A549 (cell line): ENCODE measurements at regions not wholly inside any gene's neighbourhood (a gene's known extent, or its start where the extent isn't known, plus 50 kb on each side); places are given as distances from the start of the nearest gene placed in this dataset.

Experiments
- ATAC-seq, 2 experiments: fragments of 200-7000 bp in 1 of 2; fragments of >200 bp in 1 of 2; cut with Nextera tagmentation in 1 of 2; cut with Tn5 transposase in 1 of 2; 3 replicates each; pipeline versions ENCODE4 v1.8.0 to v1.9.1; 2018 to 2020; ENCODE audit warnings: mild to moderate bottlenecking in 1 of 2, moderate library complexity in 1 of 2
- CTCF ChIA-PET: fragments of 300-600 bp; sonication (Branson Sonifier 250); formaldehyde crosslinking; extraction: SDS; loops from one replicate; lab custom pipeline; 2021; ENCODE audit warnings: antibody characterized with exemption, inconsistent platforms; lab: Yijun Ruan, JAX
- POLR2A ChIA-PET: fragments of 350-600 bp; formaldehyde crosslinking; extraction: SDS; loops from one replicate; lab custom pipeline; 2021; ENCODE audit warnings: antibody characterized with exemption, inconsistent platforms; lab: Yijun Ruan, JAX
- DNase-seq, 2 experiments: peaks; one replicate each; pipeline versions ENCODE4 v3.0.0 to v3.0.0-alpha.2; 2011 to 2016; ENCODE audit warnings: low read depth in 1 of 2, low spot score in 1 of 2
- FAIRE-seq: peaks from 2 replicates; lab custom pipeline; 2011; peaks lifted over from hg19 to GRCh38; lab: Jason Lieb, UNC
- H3K27ac ChIP-seq, 2 experiments: fragments of >200 bp; sonication (Bioruptor Twin); formaldehyde crosslinking; 3 replicates each; pipeline ENCODE4 v1.5.1; 2016 to 2017
- H3K4me1 ChIP-seq: fragments of >200 bp; sonication (Bioruptor Twin); formaldehyde crosslinking; 3 replicates; pipeline ENCODE4 v1.6.1; 2016
- H3K4me2 ChIP-seq: fragments of >200 bp; sonication (Bioruptor Twin); formaldehyde crosslinking; 3 replicates; pipeline ENCODE4 v1.6.1; 2016
- H3K4me3 ChIP-seq: fragments of >200 bp; sonication (Bioruptor Twin); formaldehyde crosslinking; 3 replicates; pipeline ENCODE4 v1.5.1; 2016
- H3K9me3 ChIP-seq: fragments of >200 bp; sonication (Bioruptor Twin); formaldehyde crosslinking; 3 replicates; pipeline ENCODE4 v1.6.1; 2016
- BCL3 ChIP-seq: fragments of >200 bp; sonication (Bioruptor Twin); formaldehyde crosslinking; IDR thresholded peaks from 3 replicates; pipeline ENCODE4 v1.6.1; 2016
- CBX2 ChIP-seq: fragments of 200-600 bp; sonication (generic); IDR thresholded peaks from 2 replicates; pipeline ENCODE4 v1.6.1; 2016; ENCODE audit warnings: low read depth, mild to moderate bottlenecking, borderline replicate concordance
- CBX8 ChIP-seq: fragments of 200-600 bp; sonication (generic); IDR thresholded peaks from 2 replicates; pipeline ENCODE4 v1.6.1; 2016
- CEBPB ChIP-seq, 2 experiments: fragments of >200 bp in 1 of 2; sonication (Bioruptor Twin) in 1 of 2; formaldehyde crosslinking in 1 of 2; IDR thresholded peaks; 2 replicates each; pipeline ENCODE4 v1.6.1; 2012 to 2016
- CHD2 ChIP-seq: fragments of 150-350 bp; IDR thresholded peaks from 2 replicates; pipeline ENCODE4 v1.6.1; 2014; ENCODE audit warnings: low read length; ENCODE audit not compliant: partially characterized antibody
- CHD4 ChIP-seq: fragments of 200-600 bp; sonication (generic); IDR thresholded peaks from 2 replicates; pipeline ENCODE4 v1.6.1; 2016; ENCODE audit warnings: antibody characterized with exemption, mild to moderate bottlenecking, borderline replicate concordance
- ESRRA ChIP-seq: fragments of 150-350 bp; IDR thresholded peaks from 2 replicates; pipeline ENCODE4 v1.6.1; 2014; ENCODE audit warnings: mild to moderate bottlenecking, low read length, borderline replicate concordance
- FOSB ChIP-seq: fragments of 250-450 bp; sonication (Bioruptor Pico); IDR thresholded peaks from 2 replicates; pipeline ENCODE4 v1.5.0; 2020; ENCODE audit warnings: mild to moderate bottlenecking, moderate library complexity
- GATA3 ChIP-seq: IDR thresholded peaks from 2 replicates; pipeline ENCODE4 v1.6.1; 2012; ENCODE audit warnings: borderline replicate concordance
- HDAC2 ChIP-seq: fragments of 200-600 bp; sonication (generic); IDR thresholded peaks from 2 replicates; pipeline ENCODE4 v1.6.1; 2016
- HOXB13 ChIP-seq: fragments of 250-450 bp; sonication (Bioruptor Pico); IDR thresholded peaks from 2 replicates; pipeline ENCODE4 v1.5.0; 2020; ENCODE audit warnings: low read depth, mild to moderate bottlenecking, moderate library complexity
- HOXB5 ChIP-seq: fragments of 250-450 bp; sonication (Bioruptor Pico); IDR thresholded peaks from 2 replicates; pipeline ENCODE4 v1.5.0; 2020; ENCODE audit warnings: mild to moderate bottlenecking, moderate library complexity
- JUN ChIP-seq, 2 experiments: fragments of >200 bp; sonication (Bioruptor Twin); formaldehyde crosslinking; IDR thresholded peaks; 2 replicates in 1 of 2; 3 replicates in 1 of 2; pipeline ENCODE4 v1.6.1; 2016 to 2017
- KDM1A ChIP-seq: fragments of 200-600 bp; sonication (generic); IDR thresholded peaks from 2 replicates; pipeline ENCODE4 v1.6.1; 2016; ENCODE audit warnings: low read depth, mild to moderate bottlenecking
- MAFK ChIP-seq: fragments of 450-650 bp; IDR thresholded peaks from 2 replicates; pipeline ENCODE4 v1.6.1; 2014; ENCODE audit not compliant: partially characterized antibody
- NFE2L2 ChIP-seq: fragments of 150-350 bp; conservative IDR thresholded peaks from 2 replicates; pipeline ENCODE4 v1.6.1; 2014; ENCODE audit warnings: low read length
- NPAS2 ChIP-seq: fragments of 250-450 bp; sonication (Bioruptor Pico); IDR thresholded peaks from 2 replicates; pipeline ENCODE4 v1.8.0; 2022; ENCODE audit warnings: mild to moderate bottlenecking, moderate library complexity, borderline replicate concordance
- NR3C1 ChIP-seq: fragments of >200 bp; sonication (Bioruptor Twin); formaldehyde crosslinking; IDR thresholded peaks from 3 replicates; pipeline ENCODE4 v1.6.1; 2017
- RCOR1 ChIP-seq: fragments of 150-350 bp; IDR thresholded peaks from 2 replicates; pipeline ENCODE4 v1.6.1; 2014; ENCODE audit warnings: antibody characterized with exemption, low read length, low read depth
- RFX5 ChIP-seq: fragments of 450-650 bp; IDR thresholded peaks from 2 replicates; pipeline ENCODE4 v1.7.1; 2014; ENCODE audit warnings: antibody characterized with exemption, mild to moderate bottlenecking, moderate library complexity
- SMC3 ChIP-seq: fragments of >200 bp; sonication (Bioruptor Twin); formaldehyde crosslinking; IDR thresholded peaks from 3 replicates; pipeline ENCODE4 v1.6.1; 2018; ENCODE audit warnings: inconsistent platforms
- TP53 ChIP-seq: fragments of 250-450 bp; sonication (Bioruptor Pico); IDR thresholded peaks from 2 replicates; pipeline ENCODE4 v1.5.0; 2021; ENCODE audit warnings: mild to moderate bottlenecking, moderate library complexity
- USF2 ChIP-seq: fragments of 450-650 bp; IDR thresholded peaks from 2 replicates; pipeline ENCODE4 v1.6.1; 2014; ENCODE audit warnings: antibody characterized with exemption
- ZFP36 ChIP-seq: fragments of 450-650 bp; IDR thresholded peaks from 2 replicates; pipeline ENCODE4 v1.6.1; 2014; ENCODE audit warnings: borderline replicate concordance; ENCODE audit not compliant: partially characterized antibody
- ZNF302 ChIP-seq: fragments of 250-450 bp; sonication (Bioruptor Pico); IDR thresholded peaks from 2 replicates; pipeline ENCODE4 v1.9.0; 2021; ENCODE audit warnings: inconsistent platforms, mild to moderate bottlenecking, moderate library complexity
- ZSCAN20 ChIP-seq: fragments of 250-450 bp; sonication (Bioruptor Pico); IDR thresholded peaks from 2 replicates; pipeline ENCODE4 v1.8.0; 2022; ENCODE audit warnings: mild to moderate bottlenecking, moderate library complexity
- WGBS: methylation state at CpG from one replicate; pipeline ENCODE4 v1.1.6; 2017; ENCODE audit errors: missing lambda C conversion rate; 5-methylcytosine and 5-hydroxymethylcytosine counted together
- TF ChIP-seq, protein P1 (sequence below): fragments of 250-450 bp; sonication (Bioruptor Pico); IDR thresholded peaks from 2 replicates; pipeline ENCODE4 v1.5.0; 2020; ENCODE audit warnings: low read depth, mild to moderate bottlenecking, moderate library complexity
- TF ChIP-seq, protein P2 (sequence below): fragments of 250-450 bp; sonication (Bioruptor Pico); IDR thresholded peaks from 2 replicates; pipeline ENCODE4 v1.5.0; 2021; ENCODE audit warnings: mild to moderate bottlenecking, moderate library complexity, borderline replicate concordance

GRCh38 chr10:129199826-129200225, 267.2 kb upstream of the MGMT start:
- ATAC-seq (no peak), FAIRE-seq (no peak), DNase-seq (no peak)
- Histone ChIP-seq H3K4me3 (no peak overlapping the region), H3K27ac (no peak overlapping the region), H3K4me1 (no peaks in the 10 kb centered on the region), H3K9me3 (no peaks in the 10 kb centered on the region), H3K4me2 (no peak overlapping the region)
- ChIA-PET CTCF (no interaction called here), POLR2A (no interaction called here)
- WGBS, result 0% methylated on average over 2 of the region's 2 CpGs
- TF ChIP-seq SMC3 (no peak), HOXB13 (no peak), NFE2L2 (no peak), FOSB (CRISPR knock-in tag) (no peak), MAFK (no peak), CHD4 (no peak)

- FAIRE-seq, result no peak
- TF ChIP-seq ZNF302 (CRISPR knock-in tag) (no peak), HOXB5 (CRISPR knock-in tag) (no peak), ESRRA (no peak), HDAC2 (no peak), USF2 (no peak), JUN (IDR thresholded peaks at IDR 0.05) (no peak), BCL3 (no peak), NPAS2 (CRISPR knock-in tag) (no peak), SMC3 (no peak), CBX8 (no peak), NFE2L2 (no peak), GATA3 (no peak), FOSB (CRISPR knock-in tag) (no peak), RCOR1 (no peak), MAFK (no peak)
- TF ChIP-seq, protein P1, sequence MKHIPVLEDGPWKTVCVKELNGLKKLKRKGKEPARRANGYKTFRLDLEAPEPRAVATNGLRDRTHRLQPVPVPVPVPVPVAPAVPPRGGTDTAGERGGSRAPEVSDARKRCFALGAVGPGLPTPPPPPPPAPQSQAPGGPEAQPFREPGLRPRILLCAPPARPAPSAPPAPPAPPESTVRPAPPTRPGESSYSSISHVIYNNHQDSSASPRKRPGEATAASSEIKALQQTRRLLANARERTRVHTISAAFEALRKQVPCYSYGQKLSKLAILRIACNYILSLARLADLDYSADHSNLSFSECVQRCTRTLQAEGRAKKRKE (CRISPR knock-in tag), result no peak
- ATAC-seq, result no peak
Measured at GRCh38 chr10:129203819-129204218, 263.2 kb upstream of the MGMT start.

GRCh38 chr10:129207297-129207696, 259.7 kb upstream of the MGMT start:
- ATAC-seq, result no peak
- no peak overlapping the region for H3K27ac ChIP-seq
- 66% methylated on average over 19 of the region's 19 CpGs for WGBS
- ChIA-PET POLR2A (no interaction called here), CTCF (no interaction called here)
- no peak for FAIRE-seq
- no peaks in the 10 kb centered on the region for H3K4me1 ChIP-seq
- no peaks in the 10 kb centered on the region for H3K9me3 ChIP-seq
- DNase-seq, result no peak
- no peak overlapping the region for H3K4me3 ChIP-seq
- no peak for TF ChIP-seq CBX2
- no peak for TF ChIP-seq RFX5
- TF ChIP-seq ZFP36, result no peak
- TF ChIP-seq BCL3, result no peak
- TF ChIP-seq, protein P2, sequence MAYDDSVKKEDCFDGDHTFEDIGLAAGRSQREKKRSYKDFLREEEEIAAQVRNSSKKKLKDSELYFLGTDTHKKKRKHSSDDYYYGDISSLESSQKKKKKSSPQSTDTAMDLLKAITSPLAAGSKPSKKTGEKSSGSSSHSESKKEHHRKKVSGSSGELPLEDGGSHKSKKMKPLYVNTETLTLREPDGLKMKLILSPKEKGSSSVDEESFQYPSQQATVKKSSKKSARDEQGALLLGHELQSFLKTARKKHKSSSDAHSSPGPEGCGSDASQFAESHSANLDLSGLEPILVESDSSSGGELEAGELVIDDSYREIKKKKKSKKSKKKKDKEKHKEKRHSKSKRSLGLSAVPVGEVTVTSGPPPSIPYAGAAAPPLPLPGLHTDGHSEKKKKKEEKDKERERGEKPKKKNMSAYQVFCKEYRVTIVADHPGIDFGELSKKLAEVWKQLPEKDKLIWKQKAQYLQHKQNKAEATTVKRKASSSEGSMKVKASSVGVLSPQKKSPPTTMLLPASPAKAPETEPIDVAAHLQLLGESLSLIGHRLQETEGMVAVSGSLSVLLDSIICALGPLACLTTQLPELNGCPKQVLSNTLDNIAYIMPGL (CRISPR knock-in tag), result no peak
- no peak for TF ChIP-seq CHD2
- no peak for TF ChIP-seq KDM1A
- no peak for TF ChIP-seq NR3C1
- TF ChIP-seq ZSCAN20, result no peak
- no peak for TF ChIP-seq TP53
- no peak for TF ChIP-seq HDAC2
- TF ChIP-seq CEBPB (IDR thresholded peaks at IDR 0.05), result no peak
- TF ChIP-seq, all 56 proteins: peak for 0
- H3K4me2 ChIP-seq, result no peak overlapping the region

More at GRCh38 chr10:129203819-129204218, 263.2 kb upstream of the MGMT start:
- no peaks in the 10 kb centered on the region for H3K4me1 ChIP-seq
- 0% methylated on average over 5 of the region's 5 CpGs for WGBS
- no peak overlapping the region for H3K4me3 ChIP-seq
- ChIA-PET CTCF (no interaction called here), POLR2A (no interaction called here)
- H3K27ac ChIP-seq, result no peak overlapping the region
- H3K4me2 ChIP-seq, result no peak overlapping the region
- no peak for DNase-seq
- H3K9me3 ChIP-seq, result no peaks in the 10 kb centered on the region
